ENCODE measurements at regions not wholly inside any gene's neighbourhood (a gene's known extent, or its start where the extent isn't known, plus 50 kb on each side); places are given as distances from the start of the nearest gene placed in this dataset.

GRCh38 chr2:8631465-8632005 is 50.3 kb upstream of the ID2 start:
- TF ChIP-seq ZBTB7A (IDR thresholded peaks at IDR 0.05; ENCODE audit: low read depth), result no peak
- no peak for TF ChIP-seq MAX (IDR thresholded peaks at IDR 0.05)
- TF ChIP-seq USF1 (IDR thresholded peaks at IDR 0.05), result no peak
- TF ChIP-seq YY1 (IDR thresholded peaks at IDR 0.05; ENCODE audit: low read depth), result no peak
- no peak for TF ChIP-seq CREB1 (IDR thresholded peaks at IDR 0.05; ENCODE audit: low read depth)
- TF ChIP-seq, protein P1, sequence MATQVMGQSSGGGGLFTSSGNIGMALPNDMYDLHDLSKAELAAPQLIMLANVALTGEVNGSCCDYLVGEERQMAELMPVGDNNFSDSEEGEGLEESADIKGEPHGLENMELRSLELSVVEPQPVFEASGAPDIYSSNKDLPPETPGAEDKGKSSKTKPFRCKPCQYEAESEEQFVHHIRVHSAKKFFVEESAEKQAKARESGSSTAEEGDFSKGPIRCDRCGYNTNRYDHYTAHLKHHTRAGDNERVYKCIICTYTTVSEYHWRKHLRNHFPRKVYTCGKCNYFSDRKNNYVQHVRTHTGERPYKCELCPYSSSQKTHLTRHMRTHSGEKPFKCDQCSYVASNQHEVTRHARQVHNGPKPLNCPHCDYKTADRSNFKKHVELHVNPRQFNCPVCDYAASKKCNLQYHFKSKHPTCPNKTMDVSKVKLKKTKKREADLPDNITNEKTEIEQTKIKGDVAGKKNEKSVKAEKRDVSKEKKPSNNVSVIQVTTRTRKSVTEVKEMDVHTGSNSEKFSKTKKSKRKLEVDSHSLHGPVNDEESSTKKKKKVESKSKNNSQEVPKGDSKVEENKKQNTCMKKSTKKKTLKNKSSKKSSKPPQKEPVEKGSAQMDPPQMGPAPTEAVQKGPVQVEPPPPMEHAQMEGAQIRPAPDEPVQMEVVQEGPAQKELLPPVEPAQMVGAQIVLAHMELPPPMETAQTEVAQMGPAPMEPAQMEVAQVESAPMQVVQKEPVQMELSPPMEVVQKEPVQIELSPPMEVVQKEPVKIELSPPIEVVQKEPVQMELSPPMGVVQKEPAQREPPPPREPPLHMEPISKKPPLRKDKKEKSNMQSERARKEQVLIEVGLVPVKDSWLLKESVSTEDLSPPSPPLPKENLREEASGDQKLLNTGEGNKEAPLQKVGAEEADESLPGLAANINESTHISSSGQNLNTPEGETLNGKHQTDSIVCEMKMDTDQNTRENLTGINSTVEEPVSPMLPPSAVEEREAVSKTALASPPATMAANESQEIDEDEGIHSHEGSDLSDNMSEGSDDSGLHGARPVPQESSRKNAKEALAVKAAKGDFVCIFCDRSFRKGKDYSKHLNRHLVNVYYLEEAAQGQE (IDR thresholded peaks at IDR 0.05; ENCODE audit: low read depth), result no peak
- TF ChIP-seq RAD21 (IDR thresholded peaks at IDR 0.05; ENCODE audit: low read depth), result no peak
- no peak for TF ChIP-seq FOXM1 (IDR thresholded peaks at IDR 0.05; ENCODE audit: borderline replicate concordance, low read depth)
- no peak for TF ChIP-seq TAF1 (IDR thresholded peaks at IDR 0.05; ENCODE audit: low read depth)
- no peak for TF ChIP-seq CEBPB (IDR thresholded peaks at IDR 0.05)
- TF ChIP-seq TEAD4 (IDR thresholded peaks at IDR 0.05), result no peak
